GM12875 (cell line): ENCODE measurements at regions not wholly inside any gene's neighbourhood (a gene's known extent, or its start where the extent isn't known, plus 50 kb on each side); places are given as distances from the start of the nearest gene placed in this dataset.

ENCODE experiments used
- H3K4me3 ChIP-seq: one replicate; pipeline ENCODE4 v1.5.1; 2011; ENCODE audit warnings: low read depth, low read length, control low read depth
- TF ChIP-seq, protein P1 (sequence below): IDR thresholded peaks from 2 replicates; pipeline ENCODE4 v1.5.1; 2011; ENCODE audit warnings: low read depth, mild to moderate bottlenecking, control low read depth, inconsistent platforms, low read length, moderate library complexity, borderline replicate concordance; ENCODE audit not compliant: insufficient read depth

DNA sequence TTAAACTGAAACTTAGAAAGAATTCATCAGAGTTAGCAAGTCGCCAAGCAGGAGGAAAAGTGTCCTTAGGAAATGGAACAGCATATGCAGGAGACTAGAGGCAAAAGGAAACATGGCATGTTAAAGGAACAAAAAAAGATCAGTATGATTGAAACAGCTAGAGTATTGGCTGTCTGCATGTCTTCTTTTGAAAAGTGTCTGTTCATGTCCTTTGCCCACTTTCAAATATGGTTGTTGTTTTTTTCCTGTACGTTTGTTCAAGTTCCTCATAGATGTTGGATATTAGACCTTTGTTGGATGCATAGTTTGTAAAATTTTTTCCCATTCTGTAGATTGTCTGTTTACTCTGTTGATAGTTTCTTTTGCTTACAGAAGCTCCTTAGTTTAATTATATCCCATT is 161.6 kb downstream of the NR4A2 start:
- TF ChIP-seq, protein P1, sequence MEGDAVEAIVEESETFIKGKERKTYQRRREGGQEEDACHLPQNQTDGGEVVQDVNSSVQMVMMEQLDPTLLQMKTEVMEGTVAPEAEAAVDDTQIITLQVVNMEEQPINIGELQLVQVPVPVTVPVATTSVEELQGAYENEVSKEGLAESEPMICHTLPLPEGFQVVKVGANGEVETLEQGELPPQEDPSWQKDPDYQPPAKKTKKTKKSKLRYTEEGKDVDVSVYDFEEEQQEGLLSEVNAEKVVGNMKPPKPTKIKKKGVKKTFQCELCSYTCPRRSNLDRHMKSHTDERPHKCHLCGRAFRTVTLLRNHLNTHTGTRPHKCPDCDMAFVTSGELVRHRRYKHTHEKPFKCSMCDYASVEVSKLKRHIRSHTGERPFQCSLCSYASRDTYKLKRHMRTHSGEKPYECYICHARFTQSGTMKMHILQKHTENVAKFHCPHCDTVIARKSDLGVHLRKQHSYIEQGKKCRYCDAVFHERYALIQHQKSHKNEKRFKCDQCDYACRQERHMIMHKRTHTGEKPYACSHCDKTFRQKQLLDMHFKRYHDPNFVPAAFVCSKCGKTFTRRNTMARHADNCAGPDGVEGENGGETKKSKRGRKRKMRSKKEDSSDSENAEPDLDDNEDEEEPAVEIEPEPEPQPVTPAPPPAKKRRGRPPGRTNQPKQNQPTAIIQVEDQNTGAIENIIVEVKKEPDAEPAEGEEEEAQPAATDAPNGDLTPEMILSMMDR: no peak
- no peak overlapping the region for H3K4me3 ChIP-seq

DNA sequence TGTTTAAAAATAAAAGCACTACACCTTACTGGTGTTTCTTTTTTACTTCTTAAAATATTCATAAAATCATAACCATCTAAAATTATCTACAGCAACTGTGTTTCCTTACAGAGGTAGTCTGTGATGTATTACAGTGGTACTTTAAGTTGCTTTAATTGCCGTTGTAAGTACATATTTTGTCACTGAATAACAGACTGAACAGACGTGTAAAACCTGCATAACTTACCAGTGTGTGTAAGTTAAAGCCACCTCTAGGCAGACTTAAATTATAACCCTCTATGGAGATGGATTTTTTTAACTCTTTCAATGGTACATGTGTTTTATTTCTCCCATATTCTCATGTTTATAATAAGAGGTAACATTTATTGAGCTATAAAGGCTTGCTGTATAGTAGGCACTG is 166.8 kb downstream of the NR4A2 start:
- TF ChIP-seq, protein P1: no peak

DNA sequence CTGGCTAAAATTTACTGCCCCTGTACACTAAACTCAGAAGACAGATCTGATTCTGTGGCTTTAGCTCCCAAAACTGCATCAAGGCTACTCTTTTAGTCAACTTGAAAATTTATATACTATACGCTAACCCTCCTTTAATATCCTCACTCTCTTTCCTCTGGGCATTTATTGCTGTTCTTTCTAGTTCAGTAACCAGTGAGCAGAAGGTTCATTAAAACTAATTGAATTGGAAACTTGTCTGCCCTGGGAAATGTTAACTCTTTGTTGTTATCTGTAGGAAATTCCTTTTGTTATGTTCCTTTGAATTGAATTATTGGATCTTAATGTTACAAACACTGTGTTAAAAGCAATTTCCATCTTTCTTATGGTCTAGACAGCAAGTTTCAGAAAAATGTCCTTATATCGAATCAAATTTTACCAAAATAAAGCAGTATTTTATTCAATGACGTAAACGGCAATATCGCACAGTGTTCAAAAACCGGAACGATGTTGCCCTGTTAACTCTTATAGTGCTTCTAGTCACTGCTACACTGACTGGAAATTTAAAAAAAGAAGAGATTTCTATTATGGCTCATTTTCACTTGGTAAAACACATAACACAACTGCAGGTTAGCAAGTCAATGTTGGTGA is 168.3 kb downstream of the NR4A2 start:
- TF ChIP-seq, protein P1: no peak
- H3K4me3 ChIP-seq: no peak overlapping the region

More for the DNA sequence above, 166.8 kb downstream of the NR4A2 start:
- H3K4me3 ChIP-seq: no peak overlapping the region

DNA sequence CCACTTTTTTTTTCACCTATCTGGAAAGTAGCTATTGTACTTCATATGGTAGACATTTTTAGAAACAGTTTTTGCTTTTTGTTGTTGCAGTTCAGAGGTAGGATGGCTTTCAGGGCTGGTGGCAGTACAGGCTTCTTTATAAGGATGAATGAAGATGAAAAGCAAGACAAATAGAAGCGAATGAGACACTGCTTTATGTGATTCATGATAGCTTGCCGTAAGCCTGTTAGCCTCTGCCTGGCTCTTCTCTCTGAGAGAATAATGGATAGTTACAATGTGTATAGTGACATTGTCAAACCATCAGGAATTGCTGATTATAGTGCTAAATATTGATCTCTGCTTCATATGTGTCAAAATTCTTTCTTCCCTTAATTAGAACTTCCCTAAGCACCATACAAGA is 173.7 kb downstream of the NR4A2 start:
- TF ChIP-seq, protein P1: no peak
- H3K4me3 ChIP-seq: no peak overlapping the region

DNA sequence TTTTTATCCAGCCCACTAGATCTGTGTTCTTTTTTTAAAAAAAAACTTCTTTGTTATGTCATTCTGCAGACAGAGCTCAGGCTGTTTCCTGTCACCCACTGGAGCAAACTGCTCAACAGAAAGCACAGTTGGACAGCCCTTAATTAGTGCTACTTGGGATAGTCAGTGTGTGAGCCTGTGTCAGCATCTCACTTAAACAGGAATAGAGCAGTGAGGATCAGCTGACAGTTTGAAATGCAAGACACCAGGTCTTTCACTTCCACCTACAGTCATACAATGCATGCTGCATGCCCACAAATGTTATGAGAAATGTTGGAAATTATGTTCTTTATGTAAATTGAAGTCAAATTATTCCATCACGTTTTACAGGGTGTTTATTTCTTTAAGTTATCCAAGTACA is 174.9 kb downstream of the NR4A2 start:
- H3K4me3 ChIP-seq: no peak overlapping the region
- TF ChIP-seq, protein P1: no peak

DNA sequence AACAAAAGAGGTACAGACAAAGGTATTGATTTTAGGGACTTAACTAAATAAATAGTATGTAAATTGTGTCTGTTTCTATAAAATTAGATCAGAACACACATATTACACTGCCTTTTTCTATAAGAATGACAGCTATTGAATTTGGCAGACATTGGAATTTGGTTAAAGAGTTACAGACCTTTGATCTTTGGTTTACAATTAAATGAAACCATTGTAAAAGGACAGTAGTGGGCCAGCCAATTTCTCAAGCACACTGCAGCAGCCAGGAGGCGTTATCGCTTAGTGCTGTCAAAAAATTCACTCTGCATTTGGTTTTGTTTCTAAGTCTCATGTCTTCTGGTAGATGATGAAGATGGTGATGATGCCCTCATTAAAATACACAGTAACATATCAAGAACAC is 175.9 kb downstream of the NR4A2 start:
- H3K4me3 ChIP-seq: no peak overlapping the region
- TF ChIP-seq, protein P1: no peak

DNA sequence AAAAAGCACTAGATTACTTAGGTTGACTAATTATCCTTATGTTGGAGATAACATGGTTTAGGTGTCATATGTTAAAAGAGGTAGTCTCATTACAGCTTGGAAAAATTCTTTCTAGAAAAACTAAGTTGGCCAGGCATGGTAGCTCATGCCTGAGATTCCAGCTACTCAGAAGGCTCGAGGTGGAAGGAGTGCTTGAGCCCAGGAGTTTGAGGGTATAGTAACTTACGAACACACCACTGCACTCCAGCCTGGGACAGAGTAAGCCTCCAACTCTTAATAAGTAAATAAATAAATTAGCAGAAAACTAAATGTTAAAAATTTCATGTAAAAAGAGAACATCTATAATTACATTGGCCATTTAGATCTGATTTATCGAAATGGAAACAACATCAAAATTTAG is 177.2 kb downstream of the NR4A2 start:
- H3K4me3 ChIP-seq: no peak overlapping the region
- TF ChIP-seq, protein P1: no peak
